Mucosa of rectum (tissue), 2 donors: ENCODE measurements at regions not wholly inside any gene's neighbourhood (a gene's known extent, or its start where the extent isn't known, plus 50 kb on each side); places are given as distances from the start of the nearest gene placed in this dataset.

ENCODE experiments used
- H3K27ac ChIP-seq, 2 donors: one replicate each; pipeline ENCODE4 v1.7.0; 2013; ENCODE audit warnings: inconsistent platforms in 2 of 2, low read depth in 2 of 2, low read length in 2 of 2
- H3K27me3 ChIP-seq, 2 donors: one replicate each; pipeline ENCODE4 v1.7.0; 2013; ENCODE audit warnings: low read length in 2 of 2; ENCODE audit not compliant: control insufficient read depth in 2 of 2, insufficient read depth in 2 of 2
- H3K36me3 ChIP-seq, 2 donors: one replicate each; pipeline ENCODE4 v1.7.0; 2013; ENCODE audit warnings: low read length in 2 of 2; ENCODE audit not compliant: control insufficient read depth in 2 of 2, insufficient read depth in 2 of 2
- H3K4me1 ChIP-seq, 2 donors: one replicate each; pipeline ENCODE4 v1.7.0; 2013; ENCODE audit warnings: low read length in 2 of 2, mild to moderate bottlenecking in 1 of 2; ENCODE audit not compliant: control insufficient read depth in 2 of 2, insufficient read depth in 2 of 2
- H3K4me3 ChIP-seq, 2 donors: one replicate each; pipeline ENCODE4 v1.7.0; 2013; ENCODE audit warnings: low read length in 2 of 2
- H3K9ac ChIP-seq, 2 donors: one replicate each; pipeline ENCODE4 v1.7.0; 2013; ENCODE audit warnings: low read length in 2 of 2, low read depth in 1 of 2, mild to moderate bottlenecking in 1 of 2
- H3K9me3 ChIP-seq, 2 donors: one replicate each; pipeline ENCODE4 v1.7.0; 2013; ENCODE audit warnings: low read length in 2 of 2; ENCODE audit not compliant: control insufficient read depth in 2 of 2
- donor health status: healthy.
- donor health status: Normal muscosa, but diverticular disease.

- Histone ChIP-seq H3K27me3 (no peaks in the 10 kb centered on the region), H3K27ac (no peak overlapping the region), H3K36me3 (no peaks in the 10 kb centered on the region), H3K9ac (no peak overlapping the region), H3K9me3 (no peaks in the 10 kb centered on the region), H3K4me3 (no peak overlapping the region), H3K4me1 (peaks cover 0 to 2% of the 10 kb centered on the region in 2 donors)
These were observed 197.8 kb downstream of the HS3ST1 start for GRCh38 chr4:11230866-11231265.

- H3K27me3 ChIP-seq: no peaks in the 10 kb centered on the region
- H3K4me3 ChIP-seq: no peak overlapping the region
- peaks cover 0 to 2% of the 10 kb centered on the region in 2 donors for H3K4me1 ChIP-seq
- no peak overlapping the region for H3K9ac ChIP-seq
- H3K9me3 ChIP-seq: no peaks in the 10 kb centered on the region
- no peaks in the 10 kb centered on the region for H3K36me3 ChIP-seq
- no peak overlapping the region for H3K27ac ChIP-seq
These were observed 200.2 kb downstream of the HS3ST1 start for GRCh38 chr4:11228530-11228929.

DNA sequence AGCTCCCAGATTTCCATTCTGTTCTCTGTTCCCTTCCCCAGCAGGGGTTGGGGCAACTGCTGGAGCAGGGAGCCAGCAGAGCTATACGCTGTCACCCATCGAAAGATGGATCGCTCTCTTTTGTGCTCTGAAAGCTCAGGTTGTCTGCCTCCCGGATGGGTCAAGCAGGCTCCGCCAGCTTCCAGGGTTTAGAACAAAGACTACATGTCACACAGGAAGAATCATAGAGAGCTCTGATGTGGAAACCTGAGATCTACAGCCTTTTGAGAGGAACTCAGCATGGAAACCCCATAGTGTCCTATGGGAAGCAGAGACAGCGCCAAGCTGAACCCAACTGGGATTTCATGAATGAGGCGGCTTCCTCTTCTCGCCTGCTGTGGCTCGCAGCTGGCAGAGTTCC lies 205.4 kb downstream of the HS3ST1 start:
- no peak overlapping the region for H3K27ac ChIP-seq
- H3K9ac ChIP-seq: no peak overlapping the region
- no peaks in the 10 kb centered on the region for H3K4me1 ChIP-seq
- no peaks in the 10 kb centered on the region for H3K36me3 ChIP-seq
- H3K4me3 ChIP-seq: no peak overlapping the region
- H3K9me3 ChIP-seq: no peaks in the 10 kb centered on the region
- no peaks in the 10 kb centered on the region for H3K27me3 ChIP-seq

- H3K9ac ChIP-seq: no peak overlapping the region
- no peaks in the 10 kb centered on the region for H3K27me3 ChIP-seq
- no peaks in the 10 kb centered on the region for H3K9me3 ChIP-seq
- H3K27ac ChIP-seq: no peak overlapping the region
- H3K4me3 ChIP-seq: no peak overlapping the region
- H3K4me1 ChIP-seq: peaks cover 0 to 9% of the 10 kb centered on the region in 2 donors
- H3K36me3 ChIP-seq: no peaks in the 10 kb centered on the region
These were observed 210.0 kb downstream of the HS3ST1 start for GRCh38 chr4:11218692-11219091.

DNA sequence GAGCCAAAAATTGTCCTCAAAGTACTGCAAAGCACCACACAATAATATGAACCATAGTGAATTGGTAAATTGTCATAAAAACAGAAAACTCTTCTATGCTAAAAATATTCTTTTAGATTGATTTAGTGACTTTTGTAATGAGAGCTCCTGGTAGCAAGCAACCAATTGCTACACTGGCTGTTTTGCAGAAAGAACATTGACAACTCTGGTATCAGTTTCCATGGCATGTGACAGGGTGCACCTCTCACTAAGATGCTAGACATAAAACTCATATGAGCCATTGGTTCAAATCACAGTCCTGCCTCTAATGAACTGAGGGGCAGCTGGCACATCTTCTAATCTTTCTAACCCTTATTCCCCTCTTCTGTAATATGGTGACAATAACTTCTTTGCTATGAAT lies 212.2 kb downstream of the HS3ST1 start:
- Histone ChIP-seq H3K4me1 (peaks cover 0 to 9% of the 10 kb centered on the region in 2 donors), H3K4me3 (no peak overlapping the region), H3K36me3 (no peaks in the 10 kb centered on the region), H3K27me3 (no peaks in the 10 kb centered on the region), H3K9ac (no peak overlapping the region), H3K27ac (no peak overlapping the region), H3K9me3 (no peaks in the 10 kb centered on the region)

- Histone ChIP-seq H3K4me1 (peaks cover 0 to 9% of the 10 kb centered on the region in 2 donors), H3K4me3 (no peak overlapping the region), H3K9ac (no peak overlapping the region), H3K36me3 (no peaks in the 10 kb centered on the region), H3K9me3 (no peaks in the 10 kb centered on the region), H3K27ac (no peak overlapping the region), H3K27me3 (no peaks in the 10 kb centered on the region)
These were observed 214.4 kb downstream of the HS3ST1 start for GRCh38 chr4:11214281-11214680.

DNA sequence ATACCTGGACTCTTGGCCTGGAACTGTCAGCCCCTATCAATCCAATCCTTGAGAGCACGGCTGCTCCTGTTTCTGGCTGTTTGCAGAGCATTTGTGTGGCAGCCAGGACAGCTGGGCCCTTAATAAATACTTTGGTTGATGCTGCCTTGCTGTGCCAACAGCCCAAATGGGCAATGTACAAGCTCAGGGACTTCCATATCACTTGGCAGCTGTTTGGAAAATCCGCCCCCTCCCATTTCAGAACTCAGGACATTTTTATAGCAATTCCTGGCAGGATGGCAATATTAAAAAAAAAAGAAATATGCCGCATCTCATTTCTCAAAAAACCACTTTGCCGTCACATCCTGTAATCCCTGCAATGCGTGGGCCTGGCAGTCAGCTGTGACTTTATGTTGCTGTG lies 218.9 kb downstream of the HS3ST1 start:
- Histone ChIP-seq H3K36me3 (no peaks in the 10 kb centered on the region), H3K4me1 (peaks cover 0 to 9% of the 10 kb centered on the region in 2 donors), H3K9ac (no peak overlapping the region), H3K27ac (no peak overlapping the region), H3K27me3 (no peaks in the 10 kb centered on the region), H3K9me3 (no peaks in the 10 kb centered on the region), H3K4me3 (no peak overlapping the region)

GRCh38 chr4:11201256-11201655 lies 227.4 kb downstream of the HS3ST1 start:
- no peaks in the 10 kb centered on the region for H3K4me1 ChIP-seq
- no peaks in the 10 kb centered on the region for H3K36me3 ChIP-seq
- H3K4me3 ChIP-seq: no peak overlapping the region
- H3K9ac ChIP-seq: no peak overlapping the region
- H3K27ac ChIP-seq: no peak overlapping the region
- H3K9me3 ChIP-seq: no peaks in the 10 kb centered on the region
- no peaks in the 10 kb centered on the region for H3K27me3 ChIP-seq

DNA sequence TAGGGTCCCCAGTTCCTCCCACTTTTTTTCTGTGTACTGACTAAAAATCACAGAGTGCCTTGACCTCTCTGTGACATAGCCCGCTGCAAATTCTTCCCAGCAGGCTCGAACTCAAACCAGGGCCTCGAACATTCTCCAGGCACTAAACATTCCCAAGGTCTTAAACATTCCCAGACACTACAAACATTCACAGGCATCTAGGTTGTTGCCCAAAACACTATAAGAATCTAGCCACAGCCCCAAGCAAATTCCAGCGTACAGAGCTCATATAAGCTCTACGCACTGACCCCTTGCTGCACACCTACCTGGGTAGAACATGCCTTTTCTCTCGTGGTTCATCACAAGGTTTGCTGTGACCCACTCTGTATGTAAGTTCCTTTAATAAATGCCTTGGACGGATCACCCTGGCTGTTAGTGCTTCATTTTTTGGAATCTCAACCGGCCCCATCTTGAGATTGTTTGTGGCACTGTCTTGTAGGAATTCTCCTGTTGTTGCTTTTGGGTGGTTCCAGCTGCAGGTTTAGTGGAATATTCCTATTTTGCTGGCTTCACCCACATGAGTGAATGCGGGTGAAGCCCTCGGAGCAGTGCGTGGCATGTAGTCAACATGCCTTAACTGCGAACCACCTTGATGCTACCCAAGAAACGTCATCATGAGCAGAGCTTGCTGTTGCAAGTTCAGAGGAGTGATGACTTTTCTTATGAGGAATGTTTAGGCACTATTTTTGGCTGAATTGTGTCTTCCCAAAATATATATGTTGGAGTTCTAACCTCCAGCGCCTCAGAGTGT lies 230.0 kb downstream of the HS3ST1 start:
- Histone ChIP-seq H3K27ac (no peak overlapping the region), H3K9ac (no peak overlapping the region), H3K9me3 (no peaks in the 10 kb centered on the region), H3K4me3 (no peak overlapping the region), H3K4me1 (no peaks in the 10 kb centered on the region), H3K27me3 (no peaks in the 10 kb centered on the region), H3K36me3 (no peaks in the 10 kb centered on the region)

DNA sequence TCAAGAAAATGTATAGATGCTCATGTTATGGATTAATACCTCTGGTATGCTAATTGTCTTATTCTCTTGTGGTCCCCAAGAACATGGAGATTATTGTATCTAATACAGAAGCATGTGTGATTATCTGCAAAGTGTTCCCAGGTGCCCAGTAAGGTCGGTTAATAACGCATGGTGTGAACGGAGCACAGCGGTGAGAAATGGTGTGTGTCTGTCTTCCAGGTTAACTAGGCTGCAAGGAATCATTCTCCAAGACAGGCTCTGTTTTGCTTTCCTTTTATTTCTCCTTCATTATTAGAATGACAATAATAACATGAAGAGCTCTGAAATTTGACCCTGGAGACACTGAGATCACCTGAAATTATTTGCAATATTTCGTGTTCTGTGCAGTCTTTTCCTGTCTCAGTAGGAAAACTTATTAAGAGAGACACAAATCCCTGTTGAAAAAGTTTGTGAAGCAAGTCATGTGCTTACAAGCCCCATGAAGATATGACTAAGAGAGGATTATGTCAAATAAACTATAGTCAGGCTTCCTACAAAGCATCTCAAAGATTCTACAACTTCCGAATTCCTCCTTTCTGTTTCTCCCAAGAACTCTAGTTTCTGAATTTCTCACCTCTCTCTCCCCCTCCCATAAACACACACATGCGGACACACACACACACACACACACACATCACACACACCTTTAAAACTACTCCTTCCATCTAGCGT lies 230.9 kb downstream of the HS3ST1 start:
- no peaks in the 10 kb centered on the region for H3K27me3 ChIP-seq
- H3K36me3 ChIP-seq: no peaks in the 10 kb centered on the region
- H3K4me3 ChIP-seq: no peak overlapping the region
- H3K9ac ChIP-seq: no peak overlapping the region
- no peaks in the 10 kb centered on the region for H3K4me1 ChIP-seq
- H3K27ac ChIP-seq: no peak overlapping the region
- H3K9me3 ChIP-seq: no peaks in the 10 kb centered on the region
